EL (cell line): ENCODE measurements at regions not wholly inside any gene's neighbourhood (a gene's known extent, or its start where the extent isn't known, plus 50 kb on each side); places are given as distances from the start of the nearest gene placed in this dataset.
"Not testable (repeated sequence)": the region's sequence is repeated elsewhere in the genome, so short reads cannot be mapped to it uniquely, and the experiment has no call there.

Experiments
- DNase-seq: peaks from one replicate; pipeline ENCODE4 v3.0.0-alpha.2; 2016

- DNase-seq: no peak
Observed at GRCh38 chr12:34097213-34097612, 74.9 kb downstream of the ALG10 start.

DNA sequence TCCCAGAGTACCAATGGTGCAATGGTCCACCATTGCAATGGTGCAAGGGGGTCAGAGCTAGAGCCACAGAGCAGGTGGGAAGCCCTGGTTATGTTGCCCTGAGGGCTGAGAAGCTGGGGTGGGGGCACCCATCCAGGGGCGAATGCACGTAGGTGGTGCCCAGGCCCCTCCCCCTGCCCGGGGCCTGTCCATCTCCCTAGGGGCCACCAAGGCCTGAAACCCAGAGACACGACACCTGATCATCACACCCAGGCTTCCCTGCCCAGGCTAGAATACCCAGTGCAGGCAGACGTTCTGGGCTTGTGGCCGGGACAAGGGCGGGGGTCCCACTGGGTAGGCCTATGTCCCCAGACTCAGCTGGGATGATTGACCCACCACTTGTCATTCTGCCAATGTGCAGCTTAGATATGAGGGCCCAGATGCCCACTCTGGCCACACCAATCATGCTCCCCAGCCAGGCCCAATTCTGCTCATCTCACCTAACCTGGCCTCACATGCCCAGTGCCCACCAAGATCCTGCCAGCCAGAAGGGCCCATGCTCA is 83.2 kb downstream of the ALG10 start:
- no peak for DNase-seq

- no peak for DNase-seq
Observed at GRCh38 chr12:34106172-34106571, 83.9 kb downstream of the ALG10 start.

DNA sequence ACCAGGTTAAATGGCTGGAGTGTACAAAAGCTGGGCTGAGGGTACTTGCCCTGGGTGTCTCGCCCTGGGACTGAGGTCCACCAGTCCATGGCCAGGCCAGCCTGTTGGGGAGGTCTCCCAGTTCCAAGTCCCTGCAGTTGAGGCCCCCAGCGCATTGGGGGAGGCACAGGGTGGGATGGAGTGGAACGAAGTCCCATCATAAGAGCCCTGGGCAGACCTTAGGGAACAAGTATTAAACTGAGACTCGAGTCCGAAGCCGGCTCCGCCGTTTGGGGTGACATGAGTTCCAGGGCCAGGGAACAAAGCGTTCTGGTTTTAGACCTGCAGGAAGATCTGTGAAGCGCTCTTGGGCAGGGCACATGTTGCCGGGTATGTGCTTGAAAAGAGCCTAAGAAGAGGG is 84.7 kb downstream of the ALG10 start:
- DNase-seq: no peak

DNA sequence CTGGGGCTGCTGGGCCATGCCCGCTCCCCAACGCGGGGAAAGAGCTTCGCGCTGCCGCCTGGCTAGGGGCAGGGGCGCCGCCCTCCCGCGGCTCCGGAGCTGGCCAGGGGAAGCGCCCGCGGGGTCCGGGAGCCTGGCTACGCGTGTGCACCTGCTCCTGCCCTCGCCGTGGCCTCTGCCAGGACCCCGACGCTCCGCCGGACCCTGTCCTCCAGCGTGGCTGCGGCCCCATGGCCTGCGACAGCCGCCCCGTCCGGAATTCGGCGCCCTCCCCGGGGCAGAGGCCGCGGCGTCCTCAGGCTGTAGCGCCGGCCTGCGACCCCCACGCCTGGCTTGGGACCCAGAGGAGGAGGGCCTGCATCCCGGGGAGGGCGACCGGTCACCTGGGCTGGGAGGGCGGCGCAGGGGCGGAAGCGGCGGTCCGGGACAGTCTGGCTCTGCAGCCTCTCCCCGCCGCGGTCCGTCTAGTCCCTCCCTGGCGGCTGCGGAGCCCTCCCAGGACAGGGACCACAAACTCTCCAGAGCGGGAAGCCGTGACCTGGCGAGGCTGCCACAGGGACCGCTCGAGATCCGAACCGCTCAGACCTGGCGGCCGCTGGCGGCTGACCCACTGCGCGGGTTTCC is 85.6 kb downstream of the ALG10 start:
- no peak for DNase-seq

- DNase-seq: no peak
Observed at GRCh38 chr12:34108405-34108803, 86.1 kb downstream of the ALG10 start.

- no peak for DNase-seq
Observed at GRCh38 chr12:34108967-34109366, 86.7 kb downstream of the ALG10 start.

DNA sequence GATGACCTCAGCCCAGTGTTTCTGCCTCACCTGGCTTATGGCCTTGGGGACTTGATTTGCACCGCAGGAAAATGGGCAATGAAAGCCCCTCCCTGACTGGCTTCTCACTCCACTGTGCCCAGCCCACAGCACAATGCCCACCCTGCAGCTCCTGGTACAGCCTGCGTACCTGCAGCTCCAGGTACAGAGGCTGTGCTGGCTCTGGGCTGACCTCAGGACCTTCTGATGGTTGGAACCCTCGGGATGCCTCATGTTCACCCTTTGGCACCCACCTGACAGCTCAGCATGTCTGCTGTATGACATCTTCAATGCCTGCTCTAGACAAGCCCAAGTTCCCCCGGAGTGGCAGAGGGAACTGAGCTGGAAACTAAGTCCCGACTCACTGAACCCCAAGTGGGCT is 87.1 kb downstream of the ALG10 start:
- no peak for DNase-seq

DNA sequence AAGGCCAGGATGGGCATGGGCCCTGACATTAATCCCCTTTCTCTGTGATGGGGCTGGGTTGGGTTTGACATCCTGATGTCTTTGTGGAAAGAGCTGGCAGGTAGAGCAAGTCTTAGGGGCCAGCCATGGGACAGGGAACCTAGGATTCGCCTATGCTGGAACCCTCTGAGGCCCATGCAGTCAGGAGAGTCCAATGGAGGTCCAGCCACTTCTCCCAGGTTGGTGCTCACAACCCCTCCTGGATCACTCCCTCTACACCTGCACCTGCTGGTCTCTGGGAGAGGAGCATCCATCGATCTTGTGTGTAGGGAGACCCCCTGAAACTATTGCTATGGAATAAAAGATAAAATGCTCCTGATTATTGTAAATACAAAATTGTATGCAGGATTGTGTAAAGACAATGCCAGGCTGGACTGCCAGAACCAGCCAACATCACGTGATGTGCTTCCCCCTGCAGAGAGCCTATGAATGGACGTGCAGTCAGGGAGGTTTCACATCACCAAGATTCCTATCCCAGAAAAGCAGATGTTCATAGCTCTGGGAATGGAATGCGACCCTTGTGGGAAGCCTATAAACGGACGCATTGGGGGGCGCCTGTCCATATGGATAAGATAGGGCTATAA is 87.7 kb downstream of the ALG10 start:
- not testable (repeated sequence) for DNase-seq

GRCh38 chr12:34119366-34119765 is 97.1 kb downstream of the ALG10 start:
- no peak for DNase-seq

GRCh38 chr12:34121360-34121759 is 99.1 kb downstream of the ALG10 start:
- DNase-seq: no peak

DNA sequence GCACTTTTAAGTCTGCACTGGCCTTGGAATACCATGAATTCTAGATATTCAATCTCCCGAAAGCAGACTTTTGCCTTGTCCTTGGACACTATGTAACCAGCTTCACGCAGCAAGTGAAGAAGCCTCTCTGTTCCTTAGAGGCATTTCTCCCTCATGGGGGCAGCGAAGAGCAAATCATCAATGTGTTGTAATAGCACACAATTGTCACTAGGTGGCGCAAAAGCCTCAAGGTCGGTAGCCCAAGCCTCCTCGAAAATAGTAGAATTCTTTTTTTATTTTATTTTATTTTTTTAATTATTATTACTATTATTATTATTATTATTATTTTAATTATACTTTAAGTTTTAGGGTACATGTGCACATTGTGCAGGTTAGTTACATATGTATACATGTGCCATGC is 100.8 kb downstream of the ALG10 start:
- peak; percentile 50 for DNase-seq

GRCh38 chr12:34124608-34125007 is 102.3 kb downstream of the ALG10 start:
- no peak for DNase-seq

GRCh38 chr12:34126239-34126641 is 103.9 kb downstream of the ALG10 start:
- peak; percentile 1 for DNase-seq

- no peak for DNase-seq
Observed at GRCh38 chr12:34126805-34127204, 104.5 kb downstream of the ALG10 start.

GRCh38 chr12:34127379-34127778 is 105.1 kb downstream of the ALG10 start:
- not testable (repeated sequence) for DNase-seq

DNA sequence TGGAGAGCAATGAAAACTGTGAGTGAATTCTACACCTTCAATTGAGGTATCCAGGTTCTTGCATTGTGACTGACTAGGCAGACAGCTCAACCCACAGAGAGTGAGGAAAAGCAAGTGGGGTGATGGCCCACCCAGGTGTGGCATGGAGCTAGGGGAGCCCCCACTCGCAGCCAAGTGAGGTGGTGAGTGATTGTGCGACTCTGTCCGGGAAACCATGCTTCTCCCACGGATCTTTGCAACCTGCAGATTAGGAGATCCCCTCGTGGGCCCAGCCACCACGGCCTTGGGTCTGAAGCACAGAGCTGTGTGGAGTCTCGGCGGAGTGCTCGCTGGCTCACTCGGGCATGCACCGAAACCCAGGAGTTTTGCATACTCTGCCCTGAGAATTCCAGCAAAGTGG is 120.1 kb downstream of the ALG10 start:
- DNase-seq: no peak

DNA sequence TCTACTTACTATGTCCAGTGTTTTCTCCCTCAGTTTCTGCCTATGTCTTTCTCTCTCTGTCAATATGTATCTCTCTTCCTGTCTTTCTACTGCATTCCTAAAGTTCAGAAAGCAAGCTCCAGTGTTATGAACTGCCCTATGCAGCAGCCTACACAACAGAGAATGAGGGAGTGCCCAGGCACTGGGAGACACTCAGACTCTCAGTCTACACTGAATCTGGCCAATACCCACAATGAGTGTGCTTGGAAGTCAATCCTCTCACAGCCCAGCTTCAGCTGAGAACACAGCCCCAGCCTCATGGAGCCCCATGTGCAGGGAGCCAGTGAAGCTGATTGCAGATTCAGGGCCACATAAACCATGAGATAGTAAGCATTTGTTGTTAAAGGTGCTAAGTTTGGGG is 128.7 kb downstream of the ALG10 start:
- DNase-seq: no peak

DNA sequence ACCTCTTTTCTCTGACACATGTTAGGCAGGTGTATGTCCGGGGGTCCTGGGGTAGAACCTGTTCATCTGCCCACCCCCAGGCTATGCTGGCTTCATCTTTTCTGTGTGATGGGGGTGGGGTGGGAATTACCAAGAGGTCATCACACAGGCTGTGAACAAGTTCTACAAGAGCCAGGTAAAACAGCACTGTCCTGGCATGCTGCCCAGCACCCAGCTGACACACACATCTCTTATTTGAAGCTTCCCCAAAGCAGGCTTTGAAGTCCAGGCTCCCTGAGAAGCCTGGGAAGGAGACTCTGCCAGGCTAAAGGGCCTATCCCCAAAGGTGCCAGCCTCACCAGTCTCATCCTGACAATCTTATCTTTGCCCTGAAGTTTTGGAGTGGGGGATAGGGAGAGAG is 141.1 kb downstream of the ALG10 start:
- no peak for DNase-seq

- no peak for DNase-seq
Observed at GRCh38 chr12:34166427-34167060, 144.2 kb downstream of the ALG10 start.

GRCh38 chr12:34168507-34168906 is 146.2 kb downstream of the ALG10 start:
- DNase-seq: not testable (repeated sequence)

DNA sequence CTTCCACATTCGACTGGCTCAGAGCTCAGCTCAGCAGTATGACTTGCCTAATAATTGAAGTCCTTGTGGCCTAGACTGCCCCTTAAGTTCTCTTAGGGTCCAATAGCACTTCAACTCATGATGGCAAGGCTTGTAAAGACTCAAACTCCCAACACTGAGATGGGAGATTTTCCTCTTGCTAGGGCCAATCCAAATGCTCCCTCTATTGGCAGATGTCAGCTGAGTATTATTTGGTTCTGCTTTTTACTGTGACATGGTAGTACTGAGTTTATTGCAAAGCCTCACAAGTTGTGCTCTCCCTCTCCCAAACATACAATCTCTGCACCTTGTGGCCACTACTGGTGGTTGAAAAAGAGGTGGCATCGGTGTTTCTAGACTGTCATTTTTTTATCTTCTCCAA is 164.2 kb downstream of the ALG10 start:
- no peak for DNase-seq

DNA sequence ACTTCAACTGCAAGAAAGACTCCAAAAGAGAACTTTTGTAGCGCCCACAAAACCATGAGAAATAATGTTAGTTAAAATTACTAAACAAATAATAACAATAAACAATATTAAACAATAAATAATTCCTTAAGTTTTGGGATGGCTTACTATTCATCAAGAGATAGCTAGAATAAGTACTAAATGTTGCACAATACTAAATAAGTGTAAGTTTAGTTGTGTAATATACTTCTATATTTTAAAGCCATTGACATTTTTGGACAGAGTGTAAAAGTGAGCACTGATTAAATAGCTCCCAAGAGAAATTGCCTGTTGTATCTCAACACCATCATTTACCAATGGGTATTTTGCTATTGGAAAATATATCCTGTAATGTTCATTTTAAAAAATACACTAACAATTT is 166.7 kb downstream of the ALG10 start:
- no peak for DNase-seq

GRCh38 chr12:34190054-34190453 is 167.8 kb downstream of the ALG10 start:
- no peak for DNase-seq
